Activated CD8-positive, alpha-beta memory T cell treated with anti-CD3 and anti-CD28 coated beads for 1 hour (primary cell): ENCODE measurements at regions not wholly inside any gene's neighbourhood (a gene's known extent, or its start where the extent isn't known, plus 50 kb on each side); places are given as distances from the start of the nearest gene placed in this dataset.
"Not testable (repeated sequence)": the region's sequence is repeated elsewhere in the genome, so short reads cannot be mapped to it uniquely, and the experiment has no call there.

ENCODE experiments used
- DNase-seq, 2 donors: peaks; one replicate each; pipeline ENCODE4 v3.0.0-alpha.2; 2020; ENCODE audit warnings: low read depth in 1 of 2; ENCODE audit errors: extremely low read depth in 1 of 2

- no peak for DNase-seq
These were observed 128.9 kb downstream of the TMEM200A start for GRCh38 chr6:130494729-130495128.

GRCh38 chr6:130500693-130501092, 134.9 kb downstream of the TMEM200A start:
- DNase-seq, result no peak

- DNase-seq, result no peak
These were observed 137.3 kb downstream of the TMEM200A start for GRCh38 chr6:130503146-130503545.

GRCh38 chr6:130505808-130506598, 140.2 kb downstream of the TMEM200A start:
- no peak for DNase-seq

GRCh38 chr6:130507005-130507665, 141.3 kb downstream of the TMEM200A start:
- DNase-seq, result not testable (repeated sequence)

GRCh38 chr6:130507666-130508028, 141.8 kb downstream of the TMEM200A start:
- no peak for DNase-seq

GRCh38 chr6:130513770-130514169, 148.0 kb downstream of the TMEM200A start:
- peak in 1 of 2 donors; percentile 7 for DNase-seq

- DNase-seq, result no peak
These were observed 148.9 kb downstream of the TMEM200A start for GRCh38 chr6:130514712-130515111.

GRCh38 chr6:130515306-130515705, 149.5 kb downstream of the TMEM200A start:
- DNase-seq, result no peak

GRCh38 chr6:130516604-130517003, 150.8 kb downstream of the TMEM200A start:
- DNase-seq, result no peak

- no peak for DNase-seq
These were observed 151.7 kb downstream of the TMEM200A start for GRCh38 chr6:130517444-130517931.

- no peak for DNase-seq
These were observed 152.8 kb downstream of the TMEM200A start for GRCh38 chr6:130518588-130518987.

GRCh38 chr6:130520221-130520620, 154.4 kb downstream of the TMEM200A start:
- no peak for DNase-seq

GRCh38 chr6:130520801-130521200, 155.0 kb downstream of the TMEM200A start:
- DNase-seq, result no peak

GRCh38 chr6:130524552-130524951, 158.7 kb downstream of the TMEM200A start:
- no peak for DNase-seq

GRCh38 chr6:130525408-130525807, 159.6 kb downstream of the TMEM200A start:
- DNase-seq, result no peak

- DNase-seq, result no peak
These were observed 160.6 kb downstream of the TMEM200A start for GRCh38 chr6:130526466-130526865.

- DNase-seq, result no peak
These were observed 161.4 kb downstream of the TMEM200A start for GRCh38 chr6:130527173-130527572.

- DNase-seq, result no peak
These were observed 163.8 kb downstream of the TMEM200A start for GRCh38 chr6:130529569-130530149.

GRCh38 chr6:130534627-130535026, 168.8 kb downstream of the TMEM200A start:
- DNase-seq, result no peak

GRCh38 chr6:130535242-130535641, 169.4 kb downstream of the TMEM200A start:
- DNase-seq, result no peak

GRCh38 chr6:130537447-130537846, 171.6 kb downstream of the TMEM200A start:
- no peak for DNase-seq
